ENCODE measurements at regions not wholly inside any gene's neighbourhood (a gene's known extent, or its start where the extent isn't known, plus 50 kb on each side); places are given as distances from the start of the nearest gene placed in this dataset.

GRCh38 chrX:13893826-13894225 lies 76.9 kb upstream of the GPM6B start:
- no peaks in the 10 kb centered on the region for H3K36me3 ChIP-seq (ENCODE audit: control insufficient read depth, insufficient read depth, low read length)
- no peak for TF ChIP-seq CTCF (IDR thresholded peaks at IDR 0.05; ENCODE audit: insufficient read depth, low read depth, low read length)
- CTCF ChIA-PET = no interaction called here
- no peak for DNase-seq (ENCODE audit: low read depth)
- H3K4me3 ChIP-seq (ENCODE audit: low read depth, low read length) = no peak overlapping the region
- no peaks in the 10 kb centered on the region; the same call in 1 of the 2 replicates for H3K27me3 ChIP-seq (ENCODE audit: control insufficient read depth, insufficient read depth, low read length)
- POLR2A ChIA-PET = no interaction called here

DNA sequence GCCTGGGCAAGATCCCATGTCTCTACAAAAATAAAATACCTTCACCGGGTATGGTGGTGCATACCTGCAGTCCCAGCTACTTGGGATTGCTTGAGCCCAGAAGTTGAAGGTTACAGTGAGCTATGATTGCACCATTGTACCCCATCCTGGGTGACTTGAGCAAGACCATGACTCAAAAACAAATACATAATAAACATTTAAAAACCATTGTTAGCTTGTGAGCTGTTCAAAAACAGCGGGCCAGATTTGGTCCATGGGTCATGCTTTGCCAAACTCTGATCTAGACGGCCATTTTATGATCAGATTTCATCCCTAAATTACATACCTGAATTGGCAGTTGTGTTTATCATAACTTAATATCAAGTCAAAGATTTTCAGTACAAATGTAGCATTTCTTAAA lies 76.0 kb upstream of the GPM6B start:
- DNase-seq (ENCODE audit: low read depth) = no peak
- H3K27me3 ChIP-seq (ENCODE audit: control insufficient read depth, insufficient read depth, low read length) = no peaks in the 10 kb centered on the region; the same call in 1 of the 2 replicates
- POLR2A ChIA-PET = no interaction called here
- CTCF ChIA-PET = no interaction called here
- no peak overlapping the region for H3K4me3 ChIP-seq (ENCODE audit: low read depth, low read length)
- no peak for TF ChIP-seq CTCF (IDR thresholded peaks at IDR 0.05; ENCODE audit: insufficient read depth, low read depth, low read length)
- H3K36me3 ChIP-seq (ENCODE audit: control insufficient read depth, insufficient read depth, low read length) = no peaks in the 10 kb centered on the region

DNA sequence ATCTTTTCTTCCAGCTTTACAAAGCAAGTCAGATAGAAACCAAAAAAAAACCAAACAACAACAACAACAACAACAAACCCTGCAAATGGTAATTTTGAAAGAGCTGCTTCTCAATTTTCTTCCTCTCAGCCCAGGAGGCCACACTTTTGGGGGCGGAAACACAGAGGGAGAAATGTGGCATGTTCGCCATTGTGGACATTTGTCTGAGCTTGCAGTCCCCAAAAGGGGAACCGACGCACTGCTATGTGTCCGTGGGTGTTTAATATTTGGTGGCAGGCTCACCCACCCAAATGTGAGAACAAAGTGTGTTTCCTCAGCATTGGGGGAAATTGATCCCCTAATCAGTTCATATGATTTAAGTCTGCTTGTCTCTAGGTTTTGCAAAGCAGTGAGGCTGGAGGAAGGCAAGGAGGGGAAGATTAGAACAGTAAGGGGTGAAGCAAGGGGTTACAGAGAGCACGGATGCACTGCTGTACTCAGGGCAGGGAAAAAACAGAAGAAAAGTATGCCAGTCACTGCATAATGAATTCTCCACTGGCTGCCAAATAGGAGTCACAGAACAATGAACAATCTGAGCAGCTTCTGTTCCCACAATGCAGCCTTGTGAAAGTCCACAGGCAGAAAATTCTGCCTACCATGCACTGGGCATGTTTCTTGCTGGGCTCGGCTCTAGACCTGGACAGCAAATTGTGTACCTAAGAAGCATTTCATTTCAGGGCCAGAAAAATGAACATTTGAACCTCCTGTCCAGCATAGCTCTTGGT lies 74.7 kb upstream of the GPM6B start:
- Histone ChIP-seq H3K36me3 (ENCODE audit: control insufficient read depth, insufficient read depth, low read length) (no peaks in the 10 kb centered on the region), H3K4me3 (ENCODE audit: low read depth, low read length) (no peak overlapping the region), H3K27me3 (ENCODE audit: control insufficient read depth, insufficient read depth, low read length) (no peaks in the 10 kb centered on the region; the same call in 1 of the 2 replicates)
- CTCF ChIA-PET = interaction anchor here (1.1 kb wide), 1 partner anchor 8 kb away, joined by 3 read pairs; no protein-coding TSS in a partner anchor
- DNase-seq (ENCODE audit: low read depth) = no peak
- POLR2A ChIA-PET = no interaction called here
- no peak for TF ChIP-seq CTCF (IDR thresholded peaks at IDR 0.05; ENCODE audit: insufficient read depth, low read depth, low read length)

DNA sequence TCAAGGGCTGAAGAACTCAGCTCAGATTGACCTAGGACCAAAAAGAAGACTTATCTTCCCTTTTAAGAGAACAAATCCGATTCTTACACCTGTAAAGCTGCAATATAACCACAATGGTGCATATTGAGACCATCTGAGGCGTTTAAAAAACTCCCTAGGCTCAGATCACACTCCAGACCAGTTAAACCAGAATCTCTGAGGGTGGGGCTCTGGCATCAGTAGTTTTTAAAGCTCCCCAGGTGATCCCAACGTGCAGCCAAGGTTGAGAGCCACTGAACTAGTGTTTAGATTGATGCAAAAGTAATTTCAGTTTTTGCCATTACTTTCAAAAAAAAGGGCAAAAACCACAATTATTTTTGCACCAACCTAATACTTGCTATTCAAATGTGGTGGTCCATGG lies 73.9 kb upstream of the GPM6B start:
- ChIA-PET CTCF (interaction anchor here (1.1 kb wide), 1 partner anchor 9 kb away, joined by 3 read pairs; no protein-coding TSS in a partner anchor), POLR2A (no interaction called here)

DNA sequence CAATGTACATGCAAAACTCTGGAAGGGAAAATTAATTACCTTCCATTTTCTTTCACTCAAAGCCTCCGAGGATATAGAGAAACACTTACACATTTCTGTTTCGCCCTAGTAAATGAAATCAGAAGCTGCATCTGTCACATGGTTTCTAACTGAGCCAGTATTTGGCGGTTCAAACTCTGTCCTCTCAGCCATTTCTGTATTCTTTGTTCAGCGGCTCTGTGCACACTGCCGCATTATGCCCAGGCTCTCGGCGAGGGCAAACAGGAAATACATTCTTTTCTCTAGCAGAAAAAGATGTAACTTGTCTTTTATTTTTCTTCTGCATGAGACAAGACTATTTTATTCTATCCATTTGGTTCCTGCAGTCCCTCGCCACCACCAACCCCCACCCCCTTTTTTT lies 71.4 kb upstream of the GPM6B start:
- no peak for DNase-seq (ENCODE audit: low read depth)
- TF ChIP-seq CTCF (IDR thresholded peaks at IDR 0.05; ENCODE audit: insufficient read depth, low read depth, low read length) = no peak
- Histone ChIP-seq H3K36me3 (ENCODE audit: control insufficient read depth, insufficient read depth, low read length) (no peaks in the 10 kb centered on the region), H3K4me3 (ENCODE audit: low read depth, low read length) (no peak overlapping the region), H3K27me3 (ENCODE audit: control insufficient read depth, insufficient read depth, low read length) (no peaks in the 10 kb centered on the region; the same call in 1 of the 2 replicates)
- ChIA-PET CTCF (no interaction called here), POLR2A (no interaction called here)

More for the DNA sequence above, 73.9 kb upstream of the GPM6B start:
- Histone ChIP-seq H3K36me3 (ENCODE audit: control insufficient read depth, insufficient read depth, low read length) (no peaks in the 10 kb centered on the region), H3K27me3 (ENCODE audit: control insufficient read depth, insufficient read depth, low read length) (no peaks in the 10 kb centered on the region; the same call in 1 of the 2 replicates), H3K4me3 (ENCODE audit: low read depth, low read length) (no peak overlapping the region)
- DNase-seq (ENCODE audit: low read depth) = no peak
- no peak for TF ChIP-seq CTCF (IDR thresholded peaks at IDR 0.05; ENCODE audit: insufficient read depth, low read depth, low read length)

All from BJ (cell line).